D721Med (cell line): ENCODE measurements at regions not wholly inside any gene's neighbourhood (a gene's known extent, or its start where the extent isn't known, plus 50 kb on each side); places are given as distances from the start of the nearest gene placed in this dataset.

Experiments
- DNase-seq: peaks from one replicate; pipeline ENCODE4 v3.0.0; 2011; ENCODE audit warnings: low spot score; ENCODE audit not compliant: insufficient read length
- FAIRE-seq: peaks from 2 replicates; lab custom pipeline; 2011; peaks lifted over from hg19 to GRCh38; lab: Jason Lieb, UNC
- CTCF ChIP-seq: IDR thresholded peaks from 2 replicates; pipeline ENCODE4 v1.5.1; 2012; ENCODE audit warnings: mild to moderate bottlenecking, control low read depth; ENCODE audit not compliant: insufficient read depth; ENCODE audit errors: missing control alignments

- no peak for FAIRE-seq
- no peak for DNase-seq
- no peak for TF ChIP-seq CTCF
Measured at GRCh38 chr14:87067061-87067460, 925.9 kb downstream of the GALC start.

DNA sequence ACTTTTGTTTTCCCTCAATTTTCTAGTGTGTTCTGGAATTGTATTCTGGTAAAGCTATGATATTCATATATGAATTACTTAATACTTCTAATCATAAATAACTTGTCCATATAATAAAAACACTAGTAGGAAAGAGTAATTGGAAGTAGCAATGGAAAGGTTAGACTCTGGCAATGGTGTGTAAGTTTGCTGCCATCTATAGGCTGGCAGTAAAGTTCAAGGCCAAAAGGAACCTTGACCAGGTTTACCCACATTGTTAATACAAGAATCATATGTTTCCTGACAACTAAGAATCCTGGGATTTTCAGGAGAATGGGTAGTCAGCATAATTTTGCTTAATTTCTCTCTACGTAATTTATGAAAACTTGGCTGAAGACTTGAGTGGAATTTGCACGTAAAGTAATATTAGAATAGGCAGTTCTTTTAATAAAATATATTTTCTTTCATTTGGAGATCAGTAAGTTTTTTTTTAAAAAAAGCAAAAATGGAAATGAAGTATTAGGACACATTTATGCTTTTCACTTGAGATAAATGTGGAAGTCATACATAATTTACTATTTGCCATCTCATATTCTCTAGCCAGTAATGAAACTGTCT lies 926.7 kb downstream of the GALC start:
- no peak for FAIRE-seq
- peak; percentile 52 for TF ChIP-seq CTCF

DNA sequence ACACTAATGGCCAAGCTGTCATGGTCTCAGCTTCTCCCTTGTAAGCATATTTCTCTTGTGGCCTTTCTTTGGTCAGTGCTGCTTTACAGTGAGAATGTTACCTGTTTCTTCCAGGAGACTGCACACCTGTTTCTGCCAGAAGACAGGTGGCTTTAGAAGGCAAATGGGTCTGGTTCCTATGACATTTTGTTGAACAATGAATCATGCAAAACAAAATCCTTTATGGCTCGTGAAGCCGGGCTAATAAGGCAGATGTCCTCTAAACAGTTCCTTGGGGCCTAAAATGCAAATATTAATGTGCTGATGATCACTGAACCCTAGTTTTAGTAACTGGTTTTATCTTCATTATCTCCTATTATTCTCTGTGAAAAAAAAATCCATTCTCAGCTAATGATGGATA lies 927.6 kb downstream of the GALC start:
- DNase-seq (no peak), FAIRE-seq (no peak)
- no peak for TF ChIP-seq CTCF

More for the DNA sequence above, 926.7 kb downstream of the GALC start:
- DNase-seq, result no peak

GRCh38 chr14:87063181-87063580 lies 929.8 kb downstream of the GALC start:
- no peak for TF ChIP-seq CTCF
- DNase-seq (no peak), FAIRE-seq (no peak)

GRCh38 chr14:87060405-87060804 lies 932.6 kb downstream of the GALC start:
- FAIRE-seq (no peak), DNase-seq (no peak)
- TF ChIP-seq CTCF, result no peak

- FAIRE-seq, result no peak
- no peak for DNase-seq
- no peak for TF ChIP-seq CTCF
Measured at GRCh38 chr14:87059060-87059839, 933.7 kb downstream of the GALC start.

GRCh38 chr14:87055007-87055406 lies 938.0 kb downstream of the GALC start:
- TF ChIP-seq CTCF, result no peak
- FAIRE-seq, result no peak
- no peak for DNase-seq
